GM10266 (cell line): ENCODE measurements at regions not wholly inside any gene's neighbourhood (a gene's known extent, or its start where the extent isn't known, plus 50 kb on each side); places are given as distances from the start of the nearest gene placed in this dataset.

Source experiments
- DNase-seq: peaks from one replicate; pipeline ENCODE4 v3.0.0; 2012; ENCODE audit errors: extremely low spot score
- CTCF ChIP-seq: IDR thresholded peaks from 2 replicates; pipeline ENCODE4 v1.5.1; 2012; ENCODE audit warnings: mild to moderate bottlenecking, low read depth; ENCODE audit not compliant: control insufficient read depth, insufficient read depth; ENCODE audit errors: missing control alignments

DNA sequence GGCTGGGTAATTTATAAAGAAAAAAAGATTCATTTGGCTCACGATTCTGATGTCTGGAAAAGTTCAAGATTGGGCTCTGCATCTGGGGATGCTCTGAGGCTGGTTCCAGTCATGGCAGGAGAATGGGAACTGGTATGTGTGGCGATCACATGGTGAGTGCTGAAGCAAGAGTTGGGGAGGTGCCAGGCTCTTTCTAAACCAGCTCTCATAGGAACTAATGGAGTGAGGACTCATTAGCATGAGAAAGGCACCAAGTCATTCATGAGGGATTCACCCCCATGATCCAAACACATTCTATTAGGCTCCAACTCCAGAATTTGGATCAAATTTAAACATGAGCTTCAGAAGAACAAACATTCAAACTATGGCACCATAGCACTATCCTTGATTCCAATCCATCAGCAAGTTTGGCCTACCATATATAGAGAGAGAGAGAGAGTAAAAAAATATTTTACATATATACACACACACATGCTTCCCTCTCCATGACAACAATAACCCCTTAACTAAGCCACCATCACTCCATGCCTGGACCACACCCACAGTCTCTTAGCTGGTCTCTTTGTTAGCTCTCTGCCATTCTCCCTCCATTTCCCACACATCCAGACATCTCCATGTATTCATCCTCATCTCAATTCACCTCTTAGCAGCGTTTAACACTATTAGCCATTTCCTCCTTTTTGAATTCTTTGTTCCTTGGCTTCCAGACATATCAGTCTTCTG is 57.9 kb downstream of the NPY start:
- no peak for TF ChIP-seq CTCF
- no peak for DNase-seq

GRCh38 chr7:24343614-24344013 is 59.6 kb downstream of the NPY start:
- no peak for DNase-seq
- TF ChIP-seq CTCF = no peak

DNA sequence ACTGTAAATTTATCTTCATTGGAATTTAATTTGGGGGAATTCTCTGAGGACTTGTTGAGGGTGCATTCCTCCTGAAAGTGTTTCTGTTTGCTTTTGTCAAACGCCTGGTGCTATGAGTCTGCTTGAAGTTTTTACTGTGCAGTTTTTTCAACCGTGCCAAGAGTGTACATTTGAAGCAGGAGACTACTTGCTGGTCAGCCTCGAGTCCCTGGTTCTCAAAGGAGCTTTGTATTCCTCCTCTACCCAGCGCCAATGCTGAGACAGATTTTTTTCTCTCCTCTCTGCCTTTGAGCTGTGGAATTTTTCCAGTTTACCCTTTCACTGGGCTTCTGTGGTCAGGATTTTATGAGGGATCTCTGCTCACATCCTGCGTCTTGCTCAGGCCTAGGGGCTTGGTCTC is 62.1 kb downstream of the NPY start:
- no peak for DNase-seq

GRCh38 chr7:24346716-24347115 is 62.7 kb downstream of the NPY start:
- no peak for DNase-seq
- no peak for TF ChIP-seq CTCF

More for the DNA sequence above, 62.1 kb downstream of the NPY start:
- no peak for TF ChIP-seq CTCF

DNA sequence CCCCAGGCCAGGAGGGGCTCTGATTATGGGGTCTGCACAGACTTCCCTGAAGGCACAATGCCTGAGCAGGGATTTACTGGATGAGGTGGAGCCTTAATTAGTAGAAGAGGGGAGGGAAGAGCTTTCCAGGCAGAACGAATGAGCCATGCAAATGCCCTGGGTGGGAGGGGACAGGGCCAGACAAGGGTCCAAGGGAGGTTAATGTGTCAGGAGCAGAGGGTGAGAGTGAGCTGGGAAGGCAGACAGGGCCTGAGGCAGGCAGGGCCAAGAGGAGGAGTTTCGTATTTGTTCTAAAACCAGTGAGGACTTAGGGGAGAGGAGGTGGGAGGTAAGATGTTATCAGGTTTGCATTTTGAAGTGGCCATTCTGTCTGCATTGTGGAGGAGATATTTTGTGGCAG is 65.3 kb downstream of the NPY start:
- TF ChIP-seq CTCF = no peak
- DNase-seq = no peak

- DNase-seq = no peak
- TF ChIP-seq CTCF = no peak
Observed at GRCh38 chr7:24354456-24354855, 70.5 kb downstream of the NPY start.

DNA sequence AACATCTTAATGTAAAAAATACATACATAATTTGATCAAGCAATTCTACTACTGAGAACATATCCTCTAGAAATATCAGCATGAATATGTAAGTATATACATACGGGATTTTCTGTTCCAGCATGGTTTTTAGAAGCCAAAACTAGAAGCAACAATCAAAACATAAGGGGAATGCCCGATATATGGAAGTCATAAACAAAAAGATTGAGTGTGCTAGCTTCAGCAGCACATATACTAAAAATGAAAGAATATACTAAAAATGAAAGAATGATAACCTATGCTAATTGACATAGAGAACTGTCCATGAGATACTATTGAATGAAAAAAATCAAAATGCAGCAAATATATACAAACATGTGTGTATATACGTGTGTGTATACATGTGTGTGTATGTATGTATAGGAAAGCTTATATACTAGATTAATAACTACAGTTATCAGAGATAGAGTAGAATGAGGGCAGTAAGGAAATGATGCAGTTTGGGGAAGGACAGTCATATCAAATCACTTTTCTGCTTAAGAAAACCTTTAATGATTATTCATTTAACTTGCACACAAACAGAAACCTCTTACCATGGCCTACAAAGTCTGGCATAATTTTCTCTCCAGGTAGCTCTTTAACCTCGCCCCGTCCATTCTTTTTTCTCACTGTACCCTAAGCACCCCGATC is 72.9 kb downstream of the NPY start:
- DNase-seq = no peak
- TF ChIP-seq CTCF = no peak
